ENCODE measurements at regions not wholly inside any gene's neighbourhood (a gene's known extent, or its start where the extent isn't known, plus 50 kb on each side); places are given as distances from the start of the nearest gene placed in this dataset.

DNA sequence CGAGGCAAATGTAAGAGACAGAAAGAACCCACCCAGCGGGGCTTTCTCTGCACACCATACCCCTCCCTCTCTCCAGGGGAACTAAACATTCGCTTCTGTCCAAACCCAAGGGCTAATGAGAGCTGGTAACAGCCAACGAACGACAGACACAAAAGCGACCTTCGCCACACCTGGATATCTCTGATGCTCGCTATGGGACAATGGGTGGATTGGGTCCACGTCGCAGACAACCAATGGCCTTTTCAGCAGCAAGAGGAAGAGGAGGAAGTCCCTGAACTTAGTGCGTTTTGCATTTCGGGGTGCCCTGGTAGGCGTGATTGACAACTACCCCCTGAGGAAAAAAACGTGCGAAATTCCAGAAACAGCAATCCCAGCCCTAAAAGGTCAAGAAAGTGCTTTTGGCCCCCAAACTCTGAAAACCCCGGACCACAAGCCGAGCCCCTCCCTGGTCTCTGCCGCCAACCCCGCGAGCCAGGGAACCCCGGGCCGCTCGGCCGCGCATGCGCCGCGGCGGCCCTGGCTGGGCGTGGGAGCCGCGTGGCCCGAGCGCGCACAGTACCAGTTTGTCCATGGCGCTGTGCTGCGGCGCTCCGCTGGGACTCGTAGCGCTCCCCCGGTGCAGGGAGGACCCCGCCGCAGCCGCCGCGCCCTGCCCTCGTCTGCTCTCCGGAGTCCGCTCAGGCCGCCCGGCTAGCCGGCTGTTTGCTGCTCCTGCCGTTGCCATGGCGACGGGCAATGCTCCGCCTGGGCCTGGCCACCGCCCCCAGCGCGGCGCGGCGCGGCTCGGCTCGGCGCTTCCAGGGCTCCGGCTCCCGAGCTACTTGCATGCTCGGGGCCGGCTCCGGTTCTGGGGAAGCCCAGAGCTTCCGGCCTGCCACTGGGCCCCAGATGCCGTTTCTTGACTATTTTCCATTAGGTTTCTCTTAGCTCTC is 66.9 kb upstream of the DNAH5 start:
- DNase-seq = peak; percentile 94

DNA sequence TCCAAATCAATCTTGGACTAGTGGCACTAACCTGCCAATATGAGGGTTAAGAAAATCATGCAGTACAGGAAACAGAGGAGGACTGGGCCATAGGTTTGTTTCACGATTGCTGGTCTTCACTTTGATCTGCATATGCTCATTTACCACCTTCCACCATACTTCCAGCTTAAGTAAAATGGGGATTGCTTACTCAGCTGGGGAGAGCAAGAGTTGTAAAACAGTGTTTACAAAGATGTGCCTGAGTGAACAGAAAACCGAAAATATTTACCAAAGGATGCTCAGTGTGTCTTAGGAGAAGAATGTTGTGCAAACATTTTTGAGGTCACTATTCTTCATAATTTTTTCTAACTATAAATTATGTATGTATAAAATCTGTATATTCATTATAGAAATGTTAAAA is 65.1 kb upstream of the DNAH5 start:
- peak; percentile 53 for DNase-seq

DNA sequence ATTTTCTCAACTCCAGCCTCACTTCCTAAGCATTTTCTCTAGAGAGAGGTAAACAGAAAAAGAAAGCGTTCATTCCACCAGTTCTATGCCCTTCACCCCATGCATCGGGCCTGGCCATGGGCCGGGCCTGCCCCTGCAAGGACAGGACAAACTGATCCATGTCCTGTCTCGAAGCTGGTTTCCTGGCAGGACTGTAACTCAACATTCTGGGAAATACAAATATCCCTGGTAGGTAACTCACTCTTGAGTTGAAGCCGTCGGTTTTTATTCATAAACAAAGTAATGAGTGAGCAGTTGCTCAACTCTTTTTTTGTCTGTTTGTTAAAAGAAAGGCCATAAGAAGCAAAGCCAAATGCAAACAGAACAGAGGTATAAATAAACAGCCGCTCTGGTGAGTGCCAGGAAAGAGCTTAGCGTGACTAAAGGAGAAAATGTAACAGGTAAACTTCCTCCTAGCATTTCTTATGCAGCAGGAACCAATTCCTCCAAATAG is 64.4 kb upstream of the DNAH5 start:
- peak; percentile 85 for DNase-seq

DNA sequence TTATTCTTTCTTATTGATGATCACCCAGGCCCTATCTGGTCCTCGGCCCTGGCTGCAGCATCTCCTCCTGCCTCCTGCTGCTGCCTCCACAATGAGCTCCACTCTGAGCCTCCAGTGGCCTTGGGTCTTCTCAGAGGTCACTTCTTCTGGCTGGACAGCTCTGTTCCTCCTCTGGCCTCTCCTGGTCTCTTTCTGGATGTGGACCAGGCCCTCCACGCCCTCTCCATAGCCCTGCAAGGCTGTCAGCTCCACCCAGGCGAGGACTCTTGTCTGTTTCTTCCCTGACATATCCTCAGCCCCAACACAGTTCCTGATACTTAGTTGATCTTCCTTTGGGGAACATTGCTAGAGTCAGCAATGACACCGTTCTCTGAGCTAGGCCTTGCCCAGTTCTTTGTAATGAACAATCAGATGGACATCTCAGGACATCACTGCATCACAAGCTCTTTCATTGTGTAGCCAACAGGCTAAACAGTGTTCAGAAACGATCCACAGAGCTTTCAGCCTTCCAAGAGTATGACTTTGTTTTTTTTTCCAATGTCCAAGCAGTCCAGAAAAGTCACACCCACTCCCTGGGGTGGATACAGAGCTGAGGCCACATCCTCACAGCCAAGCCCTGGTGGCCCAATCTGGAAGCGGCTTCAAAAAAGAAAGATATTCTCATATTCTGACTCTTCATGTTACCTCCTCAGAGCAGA is 62.5 kb upstream of the DNAH5 start:
- DNase-seq = no peak

DNA sequence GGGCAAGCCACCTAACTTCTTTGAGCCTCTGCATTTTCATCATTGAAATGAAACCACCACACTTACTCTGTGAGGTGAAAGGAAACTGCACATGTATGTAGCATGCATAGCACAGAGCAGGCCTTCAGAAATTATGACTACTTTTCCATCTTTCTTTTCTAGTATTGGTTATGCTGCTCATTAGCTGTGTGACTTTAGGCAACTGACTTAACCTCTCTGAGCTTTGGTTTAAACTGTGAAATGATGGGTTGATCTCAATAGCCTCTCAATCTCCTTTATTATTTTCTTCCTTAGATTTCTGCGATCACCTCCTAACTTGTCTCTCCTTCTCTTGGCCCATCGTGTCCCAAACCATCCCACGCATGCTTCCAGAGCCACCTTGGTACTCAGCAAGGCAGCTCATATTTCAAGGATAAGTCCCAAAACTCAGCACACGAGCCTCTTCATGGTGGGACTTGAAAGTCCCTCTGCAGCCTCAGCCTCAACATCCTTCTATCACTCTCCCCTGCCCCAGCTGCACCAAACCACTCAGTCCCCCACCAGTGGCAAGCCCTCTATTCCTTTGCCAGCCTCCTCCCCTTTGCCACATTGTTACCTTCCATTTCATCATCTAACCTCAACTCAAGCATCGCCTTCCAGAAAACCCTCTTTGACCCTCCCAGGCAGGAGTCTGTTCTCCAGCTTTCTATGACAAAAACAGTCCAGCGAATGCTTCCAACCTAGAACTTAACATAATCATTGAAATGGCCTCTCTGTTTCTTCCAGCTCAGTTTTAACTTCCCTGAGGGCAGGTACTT is 60.3 kb upstream of the DNAH5 start:
- no peak for DNase-seq

DNA sequence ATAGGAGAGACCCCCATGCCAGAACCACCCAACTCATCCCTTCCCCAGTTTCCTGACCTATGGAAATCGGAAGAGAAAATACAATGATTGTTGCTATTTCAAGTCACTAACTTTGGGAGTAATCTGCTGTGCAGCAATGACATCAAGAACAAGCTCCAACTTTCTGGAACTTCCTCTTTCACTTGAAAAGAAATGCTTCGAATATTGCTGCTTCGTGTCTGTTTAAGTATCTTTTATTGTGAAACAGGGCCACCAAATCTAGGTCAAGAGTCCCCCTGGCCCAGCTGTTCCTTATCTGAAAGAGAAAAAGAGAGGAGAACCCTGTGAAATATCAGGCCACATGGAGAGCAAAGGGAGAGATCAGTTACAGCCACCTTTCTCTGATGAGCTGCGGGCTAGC is 59.4 kb upstream of the DNAH5 start:
- no peak for DNase-seq

DNA sequence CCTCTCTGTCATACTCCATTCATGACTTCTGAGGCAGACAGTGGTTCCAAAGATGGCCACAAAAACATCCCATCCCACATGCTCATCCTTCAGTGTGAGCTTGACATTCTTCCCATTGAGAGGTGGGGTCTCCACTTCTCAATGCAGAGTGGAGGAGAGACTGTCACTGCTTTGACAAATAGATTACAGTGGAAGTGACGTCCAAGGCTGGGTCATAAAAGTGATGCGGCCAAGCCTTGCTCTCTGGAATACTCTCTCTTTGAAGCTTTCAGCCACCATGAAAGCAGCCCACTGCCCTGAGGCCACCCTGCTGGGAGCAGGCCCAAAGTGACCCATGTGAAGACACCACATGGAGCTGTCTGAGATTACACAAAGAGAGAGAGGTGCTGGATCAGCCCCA is 59.0 kb upstream of the DNAH5 start:
- no peak for DNase-seq

DNA sequence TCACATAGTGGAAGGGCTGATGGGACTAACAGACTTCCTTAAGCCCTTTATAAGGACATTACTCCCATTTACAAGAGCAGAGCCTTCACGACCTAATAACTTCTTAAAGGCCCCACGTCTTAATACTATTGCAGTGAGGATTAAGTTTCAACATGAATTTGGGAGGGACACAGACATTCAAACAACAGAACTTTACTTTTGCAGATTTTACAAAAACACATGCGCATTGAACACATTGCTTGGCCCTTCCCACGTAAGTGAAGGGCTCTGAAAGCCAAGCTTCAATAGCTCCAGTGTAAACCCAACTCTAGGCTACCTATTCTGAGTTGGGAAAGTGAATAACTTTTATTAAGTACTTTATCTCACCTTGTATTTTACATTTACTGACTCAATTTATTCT is 53.8 kb upstream of the DNAH5 start:
- DNase-seq = no peak

DNA sequence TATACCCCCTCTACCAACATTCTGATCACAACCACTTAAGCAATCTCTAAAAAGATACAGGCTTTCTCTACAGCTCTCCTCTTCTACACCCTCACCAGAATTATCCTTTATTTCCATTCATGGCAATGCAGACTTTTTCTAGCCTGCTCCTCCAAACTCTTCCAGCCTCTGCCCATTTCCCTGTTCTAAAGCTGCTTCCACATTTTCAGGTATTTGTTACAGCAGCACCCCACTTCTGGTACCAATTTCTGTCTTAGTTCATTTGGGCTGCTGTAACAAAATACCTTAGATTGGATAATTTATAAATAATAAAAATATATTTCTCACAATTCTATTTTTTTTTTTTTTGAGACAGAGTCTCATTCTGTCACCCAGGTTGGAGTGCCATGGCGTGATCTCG is 53.0 kb upstream of the DNAH5 start:
- DNase-seq = no peak

DNA sequence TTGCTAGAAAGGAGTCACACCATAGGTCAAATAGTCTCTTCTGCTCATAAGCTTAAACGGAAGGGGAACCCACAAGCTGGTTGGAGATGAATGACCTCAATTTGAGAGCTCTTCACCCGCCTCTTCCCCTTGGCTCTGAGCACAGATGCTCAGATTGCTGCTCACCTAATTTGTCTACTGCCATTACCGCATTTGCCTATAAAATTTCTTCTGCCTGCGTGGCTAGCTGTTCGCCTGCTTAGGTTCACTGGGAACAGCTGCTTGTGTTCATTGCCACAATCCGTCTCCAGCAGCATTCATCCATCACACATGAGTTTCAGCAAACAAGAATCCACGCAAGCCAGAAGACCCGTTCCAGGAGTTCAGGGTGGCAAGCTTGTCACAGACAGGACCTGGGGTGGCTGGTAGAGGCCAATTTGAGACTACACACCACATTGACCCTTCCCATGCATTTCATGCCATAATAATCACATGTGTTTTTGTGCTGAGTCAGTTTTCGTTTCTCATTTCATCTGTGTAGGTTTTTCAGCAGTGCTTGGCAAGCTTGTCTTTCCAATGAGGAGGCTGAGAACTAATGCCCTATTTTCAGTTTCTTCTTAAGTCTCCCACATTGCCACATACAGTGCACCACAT is 50.2 kb upstream of the DNAH5 start:
- DNase-seq = no peak
